Body of pancreas (tissue), 4 donors: ENCODE measurements at regions not wholly inside any gene's neighbourhood (a gene's known extent, or its start where the extent isn't known, plus 50 kb on each side); places are given as distances from the start of the nearest gene placed in this dataset.

Source experiments
- POLR2A ChIP-seq, 3 donors: fragments of 450-650 bp; IDR thresholded peaks; one replicate each; pipeline ENCODE4 v1.6.1; 2016; ENCODE audit warnings: antibody characterized with exemption in 3 of 3, mild to moderate bottlenecking in 2 of 3
- TF ChIP-seq, protein P1 (sequence below), 7 experiments: fragments of 450-650 bp in 4 of 7; fragments of 200-600 bp in 3 of 7; sonication (generic) in 3 of 7; IDR thresholded peaks; one replicate each; pipeline ENCODE4 v1.5.1; 2016 to 2019; ENCODE audit warnings: antibody characterized with exemption in 7 of 7

DNA sequence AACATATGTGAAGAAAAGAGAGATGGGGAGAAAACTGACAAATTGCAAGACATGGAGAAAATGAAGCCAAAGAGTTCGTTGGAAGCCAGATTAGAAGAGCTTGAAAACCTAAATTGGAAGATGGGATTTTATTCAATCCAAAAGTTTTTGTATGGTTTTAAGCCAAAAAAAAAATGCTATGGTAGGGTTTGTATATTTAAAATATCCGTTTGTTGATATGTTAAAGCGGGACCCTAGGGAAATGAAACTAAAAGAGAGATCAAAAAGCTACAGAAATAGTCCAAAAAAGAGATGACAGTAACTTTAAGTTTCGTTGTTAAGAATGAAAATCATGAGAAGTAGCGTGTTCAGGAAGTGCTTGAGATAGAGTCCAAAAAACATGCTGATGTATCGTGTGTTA, 617.7 kb upstream of the ADGRL2 start:
- TF ChIP-seq, protein P1, sequence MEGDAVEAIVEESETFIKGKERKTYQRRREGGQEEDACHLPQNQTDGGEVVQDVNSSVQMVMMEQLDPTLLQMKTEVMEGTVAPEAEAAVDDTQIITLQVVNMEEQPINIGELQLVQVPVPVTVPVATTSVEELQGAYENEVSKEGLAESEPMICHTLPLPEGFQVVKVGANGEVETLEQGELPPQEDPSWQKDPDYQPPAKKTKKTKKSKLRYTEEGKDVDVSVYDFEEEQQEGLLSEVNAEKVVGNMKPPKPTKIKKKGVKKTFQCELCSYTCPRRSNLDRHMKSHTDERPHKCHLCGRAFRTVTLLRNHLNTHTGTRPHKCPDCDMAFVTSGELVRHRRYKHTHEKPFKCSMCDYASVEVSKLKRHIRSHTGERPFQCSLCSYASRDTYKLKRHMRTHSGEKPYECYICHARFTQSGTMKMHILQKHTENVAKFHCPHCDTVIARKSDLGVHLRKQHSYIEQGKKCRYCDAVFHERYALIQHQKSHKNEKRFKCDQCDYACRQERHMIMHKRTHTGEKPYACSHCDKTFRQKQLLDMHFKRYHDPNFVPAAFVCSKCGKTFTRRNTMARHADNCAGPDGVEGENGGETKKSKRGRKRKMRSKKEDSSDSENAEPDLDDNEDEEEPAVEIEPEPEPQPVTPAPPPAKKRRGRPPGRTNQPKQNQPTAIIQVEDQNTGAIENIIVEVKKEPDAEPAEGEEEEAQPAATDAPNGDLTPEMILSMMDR (IDR thresholded peaks at IDR 0.05) = no peak
- TF ChIP-seq POLR2A (IDR thresholded peaks at IDR 0.05) = no peak
